CD4-positive, alpha-beta T cell treated with Interleukin-21 for 1 hour (primary cell): ENCODE measurements at regions not wholly inside any gene's neighbourhood (a gene's known extent, or its start where the extent isn't known, plus 50 kb on each side); places are given as distances from the start of the nearest gene placed in this dataset.
A peak's percentile ranks its signal among the peaks of the same experiment; 100 is the strongest.

Source experiments
- DNase-seq: peaks from one replicate; pipeline ENCODE4 v3.0.0-alpha.2; 2020

DNA sequence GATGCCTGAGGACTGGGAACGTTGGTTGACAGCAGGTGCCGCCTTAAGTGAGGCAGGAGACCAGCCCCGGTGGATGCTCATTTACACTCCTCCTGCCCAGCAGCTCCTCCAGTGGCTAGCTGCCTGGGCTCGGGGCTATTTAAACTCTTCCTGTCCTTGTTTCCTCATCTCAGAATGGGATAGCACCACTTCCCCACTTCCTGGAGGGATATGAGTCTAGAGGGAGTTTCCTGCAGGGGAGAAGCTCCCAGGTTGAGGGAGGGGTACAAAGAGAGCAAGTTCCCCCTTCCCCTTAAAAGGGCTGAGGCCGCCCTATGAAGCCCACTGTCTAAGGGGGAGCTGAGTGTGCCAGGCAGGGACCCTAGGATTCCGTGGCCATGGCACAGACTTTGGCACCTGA, 311.2 kb downstream of the AACS start:
- no peak for DNase-seq

DNA sequence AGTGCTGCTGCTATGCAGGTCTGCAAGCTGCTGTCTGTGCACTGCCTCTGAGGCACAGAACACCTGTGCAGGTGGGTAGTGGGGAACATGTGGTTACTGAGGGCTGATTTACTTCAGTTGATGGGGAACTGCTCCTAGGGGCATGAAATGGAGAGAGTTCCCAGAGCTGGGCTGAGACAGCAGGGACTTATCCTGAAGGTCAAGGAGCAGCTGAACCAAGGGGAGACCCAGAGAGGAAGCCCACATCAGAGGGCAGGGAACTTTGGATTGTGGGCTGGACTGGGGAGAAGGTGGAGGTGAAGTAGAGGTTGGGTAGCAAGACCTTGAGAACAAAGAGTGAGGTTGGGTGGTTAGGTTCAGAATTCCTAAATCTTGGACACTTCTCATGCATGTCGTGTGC, 311.9 kb downstream of the AACS start:
- DNase-seq, result no peak

- no peak for DNase-seq
Observed at GRCh38 chr12:125381373-125381772, 316.1 kb downstream of the AACS start.

DNA sequence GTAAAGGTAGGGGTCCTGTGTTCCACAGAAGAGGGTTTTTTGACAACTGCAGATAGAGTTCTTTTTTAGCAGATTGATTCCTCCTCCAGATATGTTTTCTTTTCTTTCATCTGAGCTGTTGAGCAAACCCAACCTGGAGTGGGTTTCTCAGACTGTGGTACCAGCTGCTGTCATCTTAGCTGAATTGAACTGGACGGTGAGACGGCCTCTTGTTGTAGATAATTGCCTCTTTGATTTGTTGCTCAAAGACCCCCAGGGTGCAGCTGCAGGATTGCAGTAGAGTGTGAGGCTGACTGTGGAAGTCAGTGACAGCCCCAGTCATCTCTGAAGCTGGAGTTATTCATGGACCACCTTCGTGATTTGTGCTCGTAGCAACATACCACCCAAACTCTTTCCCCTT, 317.7 kb downstream of the AACS start:
- no peak for DNase-seq

GRCh38 chr12:125386652-125387051, 321.4 kb downstream of the AACS start:
- no peak for DNase-seq

- no peak for DNase-seq
Observed at GRCh38 chr12:125387206-125387605, 322.0 kb downstream of the AACS start.

DNA sequence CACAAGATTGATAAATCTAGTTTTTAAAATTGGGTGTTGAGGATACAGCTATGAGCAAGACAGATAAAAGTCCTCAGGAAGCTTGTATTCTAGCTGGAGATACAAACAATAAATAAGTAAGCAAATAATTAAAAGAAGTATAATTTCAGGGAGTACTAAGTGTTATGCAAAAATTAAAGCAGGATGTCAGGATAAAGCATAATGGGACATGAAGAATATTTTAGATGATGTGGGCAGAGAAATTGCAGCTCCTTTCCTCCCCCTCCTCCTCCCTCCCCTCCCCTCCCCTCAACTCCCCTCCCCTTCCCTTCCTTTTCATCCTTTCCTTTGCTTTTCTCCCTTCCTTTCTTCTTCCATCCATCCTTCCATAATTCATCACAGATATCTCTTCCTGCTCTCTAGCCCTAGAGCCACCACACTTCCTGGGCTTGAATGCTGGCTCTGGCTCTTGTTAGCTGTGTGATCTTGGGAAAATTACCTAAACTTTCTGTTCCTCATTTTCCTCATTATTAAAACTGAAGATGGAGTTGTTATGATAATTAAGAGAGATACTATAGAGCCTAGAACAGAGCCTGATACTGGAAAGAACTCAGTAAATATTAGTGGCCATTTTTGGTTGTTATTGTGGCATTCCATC, 323.9 kb downstream of the AACS start:
- DNase-seq, result no peak

DNA sequence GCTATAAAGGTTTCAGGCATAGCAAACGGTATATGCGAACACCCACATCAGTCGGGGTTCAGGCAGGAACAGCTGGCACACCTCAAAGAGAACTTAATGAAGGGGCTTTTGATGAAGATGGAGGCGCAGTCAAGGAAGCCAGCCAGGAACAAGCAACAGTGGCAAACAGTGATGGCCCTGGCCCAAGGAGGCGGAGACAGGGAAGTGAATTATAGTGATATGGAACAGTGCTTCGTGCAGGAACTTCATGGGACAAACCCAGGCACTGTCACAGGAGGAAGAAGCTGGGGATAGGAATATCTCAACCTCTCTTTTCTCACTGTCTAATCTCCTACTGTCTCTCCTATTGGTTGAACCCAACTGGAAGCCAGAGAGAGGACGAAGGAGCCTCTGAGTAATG, 328.3 kb downstream of the AACS start:
- no peak for DNase-seq

DNA sequence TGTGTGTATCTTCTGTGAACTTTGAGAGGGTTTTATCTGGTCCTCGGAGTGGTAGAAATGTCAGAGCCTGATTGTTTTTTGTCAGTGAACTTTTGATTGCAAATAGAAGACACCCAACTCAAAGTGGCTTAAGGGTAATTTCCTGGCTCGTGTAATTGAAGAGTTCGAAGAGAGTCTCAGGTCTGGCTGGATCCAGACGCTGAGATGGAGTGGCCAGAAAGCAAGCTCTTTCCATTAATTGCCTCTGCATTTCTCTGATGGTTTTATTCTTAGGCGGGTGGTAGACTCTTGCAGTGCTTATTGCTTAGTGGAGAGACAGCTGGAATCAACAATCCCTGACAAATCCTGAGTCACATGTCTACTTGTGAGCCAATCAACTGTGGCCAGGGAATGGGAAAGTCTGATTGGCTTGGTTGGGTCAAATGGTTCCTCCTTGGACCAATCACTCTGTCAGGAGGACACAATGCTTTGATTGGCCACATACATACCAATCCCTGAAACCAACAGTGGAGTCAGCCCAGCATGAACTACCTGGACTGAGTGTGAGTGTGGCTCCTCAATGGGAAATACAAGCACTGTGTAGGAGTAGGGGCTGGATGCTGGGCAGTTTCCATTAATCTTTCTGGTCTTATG, 330.5 kb downstream of the AACS start:
- DNase-seq, result no peak

- DNase-seq, result no peak
Observed at GRCh38 chr12:125399489-125399888, 334.3 kb downstream of the AACS start.

DNA sequence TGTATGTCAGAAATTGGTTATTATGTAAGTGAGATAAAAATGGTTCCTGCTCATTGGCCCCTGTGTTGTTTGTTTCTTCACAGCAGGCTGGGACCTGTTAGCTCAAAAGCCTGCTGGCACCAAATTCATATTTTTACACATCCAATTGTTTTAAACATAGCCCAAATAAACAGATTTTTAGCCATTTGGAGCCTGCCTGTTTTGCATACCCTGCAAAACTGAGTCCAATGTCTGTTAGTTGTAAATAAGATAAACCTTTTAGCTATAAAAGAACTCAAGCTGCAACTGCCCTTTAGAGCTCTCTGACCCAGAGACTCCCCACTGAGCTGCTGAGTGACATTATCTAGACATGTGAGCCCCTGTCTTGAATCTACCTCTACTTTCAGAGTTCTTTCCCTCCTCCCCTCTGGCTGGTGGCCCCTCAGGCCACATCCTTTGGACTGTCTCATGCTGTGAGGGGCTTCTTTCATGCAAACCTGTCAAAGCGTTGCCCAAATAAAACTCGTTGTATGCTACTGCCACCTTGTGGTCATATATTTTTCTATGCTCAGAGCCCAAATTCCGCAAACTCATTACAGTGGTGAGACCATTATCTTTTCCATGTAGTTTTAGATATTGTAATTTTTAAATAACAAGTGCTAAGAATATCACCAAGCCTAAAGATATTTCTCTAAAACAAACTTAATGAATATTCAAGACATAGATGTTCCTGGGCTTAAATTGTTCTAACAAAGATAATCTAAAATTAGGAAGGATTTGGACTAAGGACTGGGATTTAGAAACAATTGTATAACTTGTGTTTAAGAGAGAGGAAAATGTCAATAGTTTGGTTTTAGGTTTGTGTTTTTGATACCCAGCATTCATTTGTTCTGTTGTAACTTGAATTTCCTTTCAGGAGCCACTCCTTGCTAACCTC, 337.9 kb downstream of the AACS start:
- peak; percentile 2 for DNase-seq

DNA sequence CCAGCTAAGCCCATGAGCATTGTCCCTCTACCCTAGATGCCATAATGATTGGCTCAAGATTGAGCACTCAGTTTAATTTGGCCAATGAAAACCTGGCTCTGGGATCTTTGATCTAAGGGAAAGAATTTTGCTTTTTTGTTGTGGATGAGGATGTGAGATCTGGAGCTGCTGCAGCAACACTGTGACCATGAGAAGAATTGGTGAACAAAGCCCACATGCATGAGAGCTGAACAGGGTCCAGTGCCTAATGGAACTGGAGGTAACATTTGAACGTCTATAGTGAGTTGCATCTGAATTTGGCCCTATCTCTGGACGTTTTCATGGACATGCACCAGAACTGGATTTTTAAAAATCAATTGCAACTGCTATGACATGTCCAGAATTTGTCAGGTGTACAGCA, 338.6 kb downstream of the AACS start:
- DNase-seq, result no peak

DNA sequence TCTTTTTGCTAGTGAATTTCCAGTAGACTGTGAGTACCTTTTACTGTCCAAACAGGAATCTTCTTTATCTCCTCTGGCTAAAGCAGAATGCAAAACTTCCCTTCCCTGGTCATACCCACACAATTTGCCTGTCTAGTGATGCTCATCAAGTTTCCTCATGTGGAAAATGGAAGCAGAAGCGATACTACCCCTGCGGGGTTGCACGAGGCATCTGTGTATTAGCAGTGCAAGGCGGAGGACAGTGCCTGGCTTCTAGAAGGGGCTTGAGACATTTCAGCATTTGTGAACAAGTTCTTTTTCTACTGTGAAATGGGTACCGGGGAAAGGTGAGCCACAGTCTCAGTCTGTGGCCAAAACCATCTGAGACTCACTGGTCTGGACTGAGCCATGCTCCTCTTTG, 340.9 kb downstream of the AACS start:
- DNase-seq, result no peak

- no peak for DNase-seq
Observed at GRCh38 chr12:125408718-125409117, 343.5 kb downstream of the AACS start.

DNA sequence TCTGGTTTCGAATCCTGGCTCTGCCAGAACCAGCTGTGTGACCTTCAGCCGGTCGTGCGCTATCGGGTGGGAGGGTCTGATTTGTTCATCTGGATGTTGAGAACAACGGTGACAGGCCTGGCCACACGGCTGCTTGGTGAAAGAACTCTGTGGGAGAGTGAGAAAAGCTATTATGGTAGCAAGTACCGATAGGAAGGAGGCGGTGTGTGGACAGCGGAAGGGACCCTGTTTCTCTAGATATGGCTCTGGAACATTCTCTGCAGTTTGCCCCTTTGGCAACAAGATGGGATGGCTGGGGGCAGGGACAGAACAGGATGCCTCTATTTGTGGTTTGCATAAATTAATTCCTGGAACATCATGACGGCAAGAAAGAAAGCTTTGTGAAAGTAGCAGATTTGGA, 347.3 kb downstream of the AACS start:
- DNase-seq, result no peak

- DNase-seq, result no peak
Observed at GRCh38 chr12:125417446-125417845, 352.2 kb downstream of the AACS start.

- no peak for DNase-seq
Observed at GRCh38 chr12:125418902-125419564, 353.8 kb downstream of the AACS start.

DNA sequence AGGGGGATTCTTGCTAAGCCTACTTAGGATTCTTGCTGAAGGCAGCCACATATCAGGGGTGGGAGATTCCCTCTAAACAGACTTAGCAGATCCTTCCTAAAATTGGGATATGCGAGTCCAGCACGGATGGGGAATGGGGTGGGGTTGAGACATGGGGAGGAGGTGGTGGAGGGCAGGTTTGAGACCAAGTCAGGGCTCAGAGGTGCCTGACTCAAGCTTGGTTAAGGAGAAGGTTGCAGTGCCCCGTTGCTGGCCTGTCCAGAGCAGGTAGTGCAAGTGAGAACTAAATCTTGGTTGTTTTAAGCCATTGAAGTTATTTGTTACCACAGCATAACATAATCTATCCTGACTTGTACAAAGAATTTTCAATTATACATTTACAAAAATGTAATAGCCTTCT, 359.7 kb downstream of the AACS start:
- no peak for DNase-seq

GRCh38 chr12:125431516-125431915, 366.3 kb downstream of the AACS start:
- no peak for DNase-seq

DNA sequence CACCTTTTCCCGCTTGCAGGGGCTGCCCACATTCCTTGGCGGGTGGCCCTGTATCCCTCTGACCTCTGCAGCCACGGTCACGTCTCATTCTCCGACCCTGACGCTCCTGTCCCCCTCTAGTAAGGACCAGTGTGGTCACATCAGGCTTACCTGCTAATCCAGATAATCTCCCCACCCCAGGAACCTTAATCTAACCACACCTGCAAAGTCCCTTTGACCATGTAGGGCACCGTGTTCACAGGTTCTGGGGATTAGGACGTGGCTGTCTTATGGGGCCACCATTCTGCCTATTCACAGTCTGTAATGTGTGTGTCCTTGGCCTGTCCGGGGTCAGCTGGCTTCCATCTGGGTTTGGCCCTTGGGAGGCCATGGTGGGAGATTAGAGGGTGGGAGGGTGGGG, 368.9 kb downstream of the AACS start:
- DNase-seq, result no peak

GRCh38 chr12:125434936-125435443, 369.8 kb downstream of the AACS start:
- DNase-seq, result no peak

GRCh38 chr12:125435871-125436270, 370.6 kb downstream of the AACS start:
- no peak for DNase-seq

DNA sequence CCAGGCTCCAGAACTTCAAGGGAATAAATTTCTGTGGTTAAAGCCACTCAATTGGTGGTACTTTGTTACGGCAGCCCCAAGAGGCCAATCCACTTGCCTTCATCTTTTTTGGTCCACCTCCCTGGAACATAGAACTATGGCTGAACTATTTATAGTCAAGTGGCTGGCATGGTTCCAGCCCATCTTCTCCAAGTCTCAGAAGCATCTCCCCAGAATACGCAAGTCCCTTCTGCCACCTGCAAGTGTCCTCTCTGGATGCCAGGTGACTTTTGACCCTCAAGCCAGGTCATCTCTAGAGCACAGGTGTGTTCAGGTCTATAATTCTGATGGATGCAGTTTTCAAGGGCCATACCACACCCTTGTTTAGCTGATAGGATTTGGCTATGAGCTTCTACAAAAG, 371.5 kb downstream of the AACS start:
- DNase-seq, result no peak
